Tibial nerve (tissue), 3 donors: ENCODE measurements at regions not wholly inside any gene's neighbourhood (a gene's known extent, or its start where the extent isn't known, plus 50 kb on each side); places are given as distances from the start of the nearest gene placed in this dataset.

Source experiments
- CTCF ChIP-seq, 5 experiments: fragments of 200-600 bp in 3 of 5; fragments of 450-650 bp in 2 of 5; sonication (generic) in 3 of 5; IDR thresholded peaks; one replicate each; pipeline ENCODE4 v1.5.1; 2016 to 2019; ENCODE audit warnings: antibody characterized with exemption in 5 of 5, mild to moderate bottlenecking in 3 of 5, moderate library complexity in 2 of 5
- POLR2A ChIP-seq, 2 donors: fragments of 450-650 bp; IDR thresholded peaks; one replicate each; pipeline ENCODE4 v1.6.1; 2017; ENCODE audit warnings: antibody characterized with exemption in 2 of 2, mild to moderate bottlenecking in 2 of 2, moderate library complexity in 2 of 2

GRCh38 chrX:46375831-46376230 is 169.4 kb downstream of the ZNF674 start:
- no peak for TF ChIP-seq CTCF (IDR thresholded peaks at IDR 0.05)
- TF ChIP-seq POLR2A (IDR thresholded peaks at IDR 0.05) = no peak
